ENCODE measurements at regions not wholly inside any gene's neighbourhood (a gene's known extent, or its start where the extent isn't known, plus 50 kb on each side); places are given as distances from the start of the nearest gene placed in this dataset.

DNA sequence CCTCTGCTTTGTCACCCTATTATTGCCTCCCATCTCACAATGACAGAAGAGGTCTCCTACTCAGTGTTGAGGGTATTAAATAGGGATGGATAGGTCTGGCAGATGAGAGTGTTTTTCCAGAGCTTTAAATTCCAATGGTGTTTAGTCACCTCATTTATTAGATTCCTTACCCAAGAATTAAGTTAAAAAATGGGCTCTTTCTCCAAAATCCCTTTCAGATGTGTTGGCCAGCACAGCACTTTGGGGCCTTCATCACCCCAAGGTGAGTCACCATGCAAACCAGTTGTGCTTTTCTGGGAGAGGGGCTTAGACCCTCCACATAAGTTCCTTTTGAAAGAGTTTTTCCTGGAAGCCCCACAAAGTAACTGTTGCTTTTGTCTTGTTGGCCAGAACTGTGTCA, 78.4 kb downstream of the CYP26A1 start:
- no peak for TF ChIP-seq SP1 (IDR thresholded peaks at IDR 0.05)
- TF ChIP-seq ELF4 (IDR thresholded peaks at IDR 0.05): no peak
- TF ChIP-seq, protein P1, sequence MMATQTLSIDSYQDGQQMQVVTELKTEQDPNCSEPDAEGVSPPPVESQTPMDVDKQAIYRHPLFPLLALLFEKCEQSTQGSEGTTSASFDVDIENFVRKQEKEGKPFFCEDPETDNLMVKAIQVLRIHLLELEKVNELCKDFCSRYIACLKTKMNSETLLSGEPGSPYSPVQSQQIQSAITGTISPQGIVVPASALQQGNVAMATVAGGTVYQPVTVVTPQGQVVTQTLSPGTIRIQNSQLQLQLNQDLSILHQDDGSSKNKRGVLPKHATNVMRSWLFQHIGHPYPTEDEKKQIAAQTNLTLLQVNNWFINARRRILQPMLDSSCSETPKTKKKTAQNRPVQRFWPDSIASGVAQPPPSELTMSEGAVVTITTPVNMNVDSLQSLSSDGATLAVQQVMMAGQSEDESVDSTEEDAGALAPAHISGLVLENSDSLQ (IDR thresholded peaks at IDR 0.05): no peak
- TF ChIP-seq CTBP1 (IDR thresholded peaks at IDR 0.05; ENCODE audit: borderline replicate concordance): no peak
- no peak for TF ChIP-seq FOXK2 (IDR thresholded peaks at IDR 0.05)
- TF ChIP-seq BHLHE40 (IDR thresholded peaks at IDR 0.05; ENCODE audit: borderline replicate concordance): no peak
- TF ChIP-seq ARNT (IDR thresholded peaks at IDR 0.05): no peak
- TF ChIP-seq TARDBP (IDR thresholded peaks at IDR 0.05): no peak
